ENCODE measurements at regions not wholly inside any gene's neighbourhood (a gene's known extent, or its start where the extent isn't known, plus 50 kb on each side); places are given as distances from the start of the nearest gene placed in this dataset.
A peak's percentile ranks its signal among the peaks of the same experiment; 100 is the strongest.
"Not testable (repeated sequence)": the region's sequence is repeated elsewhere in the genome, so short reads cannot be mapped to it uniquely, and the experiment has no call there.

DNA sequence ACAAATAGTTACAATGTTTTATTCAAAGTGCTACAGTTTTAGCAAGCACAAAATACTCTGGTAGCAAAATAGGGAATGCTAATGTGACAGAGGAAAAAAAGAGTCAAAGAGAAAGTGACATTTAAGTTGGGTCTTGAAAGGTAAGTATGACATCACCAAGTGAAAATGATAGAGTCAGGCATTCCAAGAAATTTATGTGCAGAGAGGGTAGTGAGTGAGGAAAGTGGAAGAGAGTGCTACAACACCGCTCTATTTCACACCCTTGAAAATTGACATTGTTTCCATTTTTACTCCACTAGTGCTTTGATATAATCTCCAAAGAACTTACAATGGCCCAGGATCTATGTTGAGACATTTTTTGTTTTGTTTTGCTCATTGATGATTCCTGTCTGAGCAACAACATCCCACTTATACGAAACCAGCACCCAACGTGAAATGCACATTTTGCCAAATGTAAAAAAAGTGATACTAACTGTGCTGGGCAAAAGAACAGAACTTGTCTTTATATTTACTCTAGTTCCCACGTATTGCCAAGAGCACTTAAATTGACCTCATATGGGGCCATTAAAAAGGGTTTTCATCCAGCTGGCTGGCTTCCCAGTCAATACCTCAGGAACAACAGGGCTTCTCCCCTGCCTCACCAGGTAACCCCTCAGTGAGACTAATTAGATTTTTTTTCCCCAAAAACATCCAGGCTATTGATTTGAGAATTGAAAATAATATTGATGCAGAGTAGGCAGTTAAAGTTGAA lies 206.3 kb upstream of the NR5A2 start:
- DNase-seq, result no peak

DNA sequence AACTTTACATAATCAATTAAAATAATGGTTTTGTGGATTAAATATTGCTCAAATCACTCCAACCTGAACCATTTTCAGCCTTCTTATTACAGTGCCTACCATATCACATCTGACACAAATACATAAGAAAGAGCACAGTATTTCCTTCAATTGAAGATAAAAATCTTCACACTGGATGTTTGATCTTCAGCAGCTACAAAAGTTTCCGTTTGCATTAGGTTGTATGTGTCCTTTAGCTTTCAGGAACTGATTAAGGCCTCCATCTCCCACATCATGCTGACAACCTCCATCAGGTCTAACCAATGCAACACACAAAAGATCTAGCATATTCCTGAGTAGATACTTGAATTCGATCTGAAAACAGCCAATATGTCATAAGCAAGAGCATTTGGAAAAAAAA lies 195.1 kb upstream of the NR5A2 start:
- no peak for DNase-seq

DNA sequence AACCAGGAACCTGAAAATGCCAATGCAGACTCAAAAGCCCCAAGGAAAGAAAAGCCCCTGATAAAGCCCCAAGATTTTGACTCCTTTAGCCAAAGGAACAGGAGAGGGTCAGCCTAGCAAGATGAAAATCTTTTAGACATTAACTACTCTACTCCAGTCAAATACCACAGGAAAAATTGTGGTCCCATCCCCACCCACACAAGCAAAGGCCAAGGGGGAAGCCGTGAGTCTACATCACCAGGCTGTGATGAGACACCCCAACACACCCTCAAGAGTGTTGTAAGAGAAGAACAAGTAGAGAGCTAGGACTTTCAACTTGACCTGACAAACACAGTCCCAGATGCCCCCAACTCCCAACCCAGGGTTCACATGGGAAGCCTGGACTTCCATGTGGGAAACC lies 192.8 kb upstream of the NR5A2 start:
- no peak for DNase-seq

DNA sequence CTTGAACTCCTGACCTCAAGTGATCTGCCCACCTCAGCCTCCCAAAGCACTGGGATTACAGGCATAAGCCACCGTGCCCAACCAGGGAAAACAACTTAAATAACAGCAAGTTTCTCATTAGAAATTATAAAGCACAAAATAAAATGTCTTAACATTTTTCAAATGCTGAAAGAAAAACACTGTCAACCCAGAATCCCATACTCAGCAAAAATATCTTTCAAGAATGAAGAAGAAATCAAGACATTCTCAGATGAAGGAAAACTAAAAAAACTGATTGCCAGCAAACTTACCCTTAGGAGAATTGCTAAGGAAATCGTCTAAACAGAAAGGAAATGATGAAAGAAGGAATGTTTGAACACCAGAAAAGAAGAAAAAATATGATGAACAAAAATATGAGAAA lies 191.1 kb upstream of the NR5A2 start:
- no peak for DNase-seq

DNA sequence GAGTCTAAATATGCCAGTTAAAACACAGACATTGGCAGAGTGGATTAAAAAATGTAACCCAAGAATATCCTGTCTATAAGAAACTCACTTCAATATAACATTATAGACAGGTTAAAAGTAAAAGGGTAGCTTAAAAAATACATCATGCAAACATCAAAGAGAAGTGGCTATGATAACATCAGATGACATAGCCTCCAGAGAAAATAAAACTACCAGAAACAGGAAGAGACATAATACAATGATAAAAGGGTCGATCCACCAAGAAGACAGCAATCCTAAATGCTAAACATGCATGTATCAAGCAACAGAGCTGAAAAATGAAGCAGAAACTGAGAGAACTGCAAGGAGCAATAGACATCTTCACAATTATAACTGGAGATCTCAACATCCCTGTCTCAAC lies 190.2 kb upstream of the NR5A2 start:
- DNase-seq, result no peak

DNA sequence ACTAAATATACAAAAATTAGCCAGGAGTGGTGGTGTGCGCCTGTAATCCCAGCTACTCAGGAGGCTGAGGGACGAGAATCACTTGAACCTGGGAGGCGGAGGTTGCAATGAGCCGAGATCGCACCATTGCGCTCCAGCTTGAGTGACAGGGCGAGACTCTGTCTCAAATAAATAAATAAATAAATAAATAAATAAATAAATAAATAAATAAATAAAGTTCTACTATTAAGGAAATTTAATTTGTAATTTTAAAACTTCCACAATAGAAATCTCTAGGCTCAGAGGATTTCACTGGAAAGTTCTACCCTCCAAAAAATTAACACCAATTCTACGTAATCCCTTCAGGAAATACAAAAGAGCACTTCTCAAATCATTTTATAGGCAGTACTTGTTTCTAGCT lies 187.9 kb upstream of the NR5A2 start:
- DNase-seq, result not testable (repeated sequence)

DNA sequence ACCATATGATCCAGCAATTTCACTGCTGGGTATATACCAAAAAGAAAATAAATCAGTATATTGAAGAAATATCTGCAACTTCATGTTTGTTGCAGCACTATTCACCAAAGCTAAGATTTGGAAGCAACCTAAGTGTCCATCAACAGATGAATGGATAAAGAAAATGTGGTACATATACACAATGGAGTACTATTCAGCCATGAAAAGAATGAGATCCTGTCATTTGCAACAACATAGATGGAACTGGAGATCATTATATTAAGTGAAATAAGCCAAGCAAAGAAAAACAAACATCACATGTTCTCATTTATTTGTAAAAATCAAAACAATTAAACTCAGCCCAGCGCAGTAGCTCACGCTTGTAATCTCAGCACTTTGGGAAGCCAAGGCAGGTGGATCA lies 184.4 kb upstream of the NR5A2 start:
- DNase-seq, result not testable (repeated sequence)

DNA sequence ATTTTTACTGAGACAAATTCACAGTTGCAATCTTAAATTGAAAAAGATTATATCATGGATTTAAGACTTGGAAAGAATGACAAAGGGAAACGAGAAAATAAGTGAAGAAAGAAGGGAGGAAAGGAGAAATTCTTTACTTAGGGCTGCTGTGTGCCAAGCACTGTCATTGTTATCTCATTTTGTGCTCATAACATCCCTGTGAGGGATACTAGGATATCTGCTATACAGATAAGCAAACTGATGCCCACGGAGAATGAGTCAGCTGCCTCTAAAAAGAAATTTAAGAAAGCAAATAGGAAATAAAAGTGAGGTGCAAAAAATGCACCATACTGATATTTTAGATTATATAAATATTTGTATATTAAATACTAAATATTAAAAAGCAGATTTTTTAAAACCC lies 183.6 kb upstream of the NR5A2 start:
- DNase-seq, result no peak

DNA sequence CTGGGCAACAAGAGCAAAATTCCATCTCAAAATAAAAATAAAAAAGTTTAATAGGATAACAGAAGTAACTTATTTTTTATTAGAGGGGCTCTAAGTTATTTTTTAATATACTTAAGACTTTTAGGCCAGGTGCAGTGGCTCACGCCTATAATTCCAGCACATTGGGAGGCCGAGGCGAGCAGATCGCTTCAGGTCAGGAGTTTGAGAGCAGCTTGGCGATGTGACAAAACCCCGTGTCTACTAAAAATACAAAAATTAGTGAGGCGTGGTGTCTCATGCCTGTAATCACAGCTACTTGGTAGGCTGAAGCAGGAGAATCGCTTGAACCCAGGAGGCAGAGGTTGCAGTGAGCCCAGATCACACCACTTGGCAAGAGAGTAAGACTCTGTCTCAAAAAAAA lies 180.5 kb upstream of the NR5A2 start:
- no peak for DNase-seq

DNA sequence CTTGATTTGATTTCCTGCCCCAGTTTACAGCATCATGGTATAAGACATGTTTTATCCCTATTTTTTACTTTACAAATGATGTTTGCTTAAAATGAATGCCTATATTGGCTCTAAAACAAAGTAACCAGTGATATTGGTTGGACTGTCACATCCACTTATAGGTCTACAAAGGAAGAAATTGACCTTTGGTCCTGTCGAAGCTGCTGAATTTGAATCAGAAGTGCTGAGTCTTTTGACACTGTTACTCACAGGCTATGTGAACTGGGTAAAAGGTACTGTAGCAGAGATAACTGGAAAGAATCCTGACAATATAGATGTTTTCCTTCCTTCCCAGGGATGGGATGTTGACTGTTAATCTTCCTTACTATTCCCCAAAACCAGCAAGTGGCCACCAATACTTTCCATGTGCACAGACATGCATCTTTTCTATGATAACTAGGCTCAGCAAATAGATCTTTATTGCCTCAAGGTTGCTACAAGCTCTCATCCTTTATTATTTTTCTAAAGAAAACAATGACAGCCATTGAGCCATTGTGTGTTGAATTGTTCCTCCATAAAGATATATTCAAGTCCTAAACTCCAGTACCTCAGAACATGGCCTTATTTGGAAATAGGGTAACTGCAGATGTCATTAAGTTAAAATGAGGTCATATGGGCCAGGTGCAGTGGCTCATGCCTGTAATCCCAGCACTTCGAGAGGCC lies 175.9 kb upstream of the NR5A2 start:
- DNase-seq, result no peak

DNA sequence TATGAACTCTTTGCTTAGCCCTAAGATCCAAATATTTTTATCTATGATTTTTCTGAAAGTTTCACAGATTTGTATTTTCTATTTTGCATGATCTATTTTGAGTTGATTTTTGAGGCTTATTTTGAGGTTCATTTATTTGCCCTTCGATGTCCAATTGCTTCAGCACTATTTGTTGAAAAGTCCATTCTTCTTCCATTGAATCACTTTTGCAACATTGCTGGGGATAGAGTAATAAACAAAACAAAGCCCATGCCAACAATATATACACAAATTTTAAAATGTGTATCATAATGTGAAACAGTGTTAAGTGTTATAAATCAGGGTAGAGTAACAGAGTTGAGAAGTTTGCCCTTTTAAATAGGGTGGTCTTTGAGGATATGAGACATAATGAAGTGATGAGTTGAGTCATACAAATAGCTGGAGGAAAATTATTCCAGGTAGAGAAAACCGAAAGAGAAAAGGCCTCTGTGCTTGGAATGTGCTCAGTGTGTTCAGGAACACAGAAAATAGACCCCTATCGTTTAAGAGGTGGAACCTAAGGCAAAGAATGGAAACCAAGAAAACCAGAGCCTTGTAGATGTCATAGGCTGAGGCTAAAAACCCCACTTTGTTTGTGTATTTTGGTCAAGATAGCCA lies 172.7 kb upstream of the NR5A2 start:
- DNase-seq, result no peak

DNA sequence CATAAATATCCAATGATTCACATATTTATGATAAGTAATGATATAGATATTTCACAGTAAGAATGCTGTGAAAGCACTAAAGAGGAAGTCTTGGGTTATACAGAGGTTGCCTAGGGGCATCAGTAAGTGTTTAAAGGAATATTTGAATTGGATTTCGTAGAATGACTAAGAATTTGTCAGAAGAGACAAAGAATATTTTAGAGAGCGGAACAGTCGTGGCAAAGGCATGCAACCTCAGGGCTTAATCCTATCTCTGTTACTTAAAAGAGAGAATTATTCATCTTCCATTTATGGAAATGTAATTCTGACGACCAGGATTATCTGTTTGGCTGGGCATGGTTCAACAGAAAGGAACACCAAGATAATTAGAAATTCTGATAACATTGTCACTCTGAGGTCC lies 171.9 kb upstream of the NR5A2 start:
- DNase-seq, result peak; percentile 93

DNA sequence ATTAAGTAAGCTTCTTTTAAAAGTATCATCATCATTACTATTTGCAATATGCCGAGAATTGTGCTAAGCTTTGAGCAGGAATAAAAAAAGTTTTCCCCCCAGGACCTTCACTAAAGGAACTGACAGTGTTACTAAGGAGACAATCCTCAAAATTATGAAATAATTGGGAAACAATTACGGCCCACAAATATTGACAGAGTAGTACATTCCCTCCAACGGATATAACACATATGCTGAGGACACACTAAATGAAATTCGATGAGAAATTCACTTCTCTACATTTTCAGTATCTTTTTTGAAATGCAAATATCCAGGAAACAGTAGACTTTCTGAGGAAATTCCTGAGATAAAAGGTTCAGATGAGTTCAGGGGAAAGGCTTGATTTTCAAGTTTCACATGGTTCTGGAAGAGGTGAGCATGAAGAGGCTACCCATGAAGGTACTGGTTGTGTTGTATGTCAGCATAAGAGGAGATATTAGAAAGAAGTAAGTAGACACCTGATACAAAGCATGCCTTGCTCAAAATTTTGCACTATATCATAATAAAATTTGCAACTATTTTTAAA lies 171.2 kb upstream of the NR5A2 start:
- DNase-seq, result no peak

DNA sequence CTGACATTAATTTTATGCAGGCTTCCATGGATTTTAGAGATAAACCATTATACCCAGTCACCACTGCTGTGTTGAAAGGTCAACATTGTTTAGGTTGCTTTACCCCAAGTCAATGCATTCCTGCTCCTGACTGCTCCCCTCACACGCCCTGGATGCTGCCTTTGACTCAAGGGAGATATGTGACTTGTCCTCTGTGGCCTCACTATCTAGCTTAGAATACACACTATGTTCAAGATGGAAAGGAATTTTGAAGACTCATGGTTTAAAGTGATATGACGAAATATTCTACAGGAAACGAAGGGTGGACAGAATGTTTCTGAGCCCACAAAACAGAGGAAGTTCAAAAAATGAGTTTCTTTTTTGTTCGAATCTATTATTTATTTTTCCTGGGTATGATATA lies 170.4 kb upstream of the NR5A2 start:
- peak; percentile 77 for DNase-seq

DNA sequence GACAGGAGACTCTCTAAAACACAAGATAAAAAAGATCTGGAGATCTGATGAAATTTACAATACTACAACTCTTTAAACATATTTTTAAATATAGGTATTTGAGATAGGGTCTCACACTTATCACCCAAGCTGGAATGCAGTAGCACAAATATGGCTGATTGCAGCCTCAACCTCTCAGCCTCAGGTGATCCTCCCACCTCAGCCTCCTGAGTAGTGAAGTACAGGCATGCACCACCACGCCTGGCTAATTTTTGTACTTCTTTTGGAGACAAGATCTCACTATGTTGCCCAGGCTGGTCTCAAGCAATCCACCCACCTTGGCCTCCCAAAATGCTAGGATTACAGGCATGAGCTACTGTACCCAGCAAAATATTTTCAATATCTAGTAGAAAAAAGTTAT lies 170.0 kb upstream of the NR5A2 start:
- DNase-seq, result no peak

DNA sequence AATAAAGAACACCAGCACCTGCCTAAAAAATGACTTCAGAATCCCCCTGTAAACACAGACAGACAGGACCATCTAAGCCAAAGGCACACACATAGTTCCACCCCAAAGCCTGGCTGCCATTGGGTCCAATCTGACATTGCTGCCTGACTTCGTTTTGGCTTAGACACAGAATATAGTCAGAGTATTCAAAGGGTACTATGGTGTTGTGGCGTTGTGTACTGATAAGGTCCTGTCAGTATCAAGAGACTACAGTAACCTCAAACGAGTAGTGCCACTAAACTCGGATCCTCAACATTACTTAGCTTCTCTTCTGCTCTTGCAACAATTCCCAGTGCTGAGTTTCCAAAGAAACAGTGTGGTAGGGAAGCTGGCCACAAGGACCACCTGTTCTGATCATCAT lies 169.3 kb upstream of the NR5A2 start:
- no peak for DNase-seq

DNA sequence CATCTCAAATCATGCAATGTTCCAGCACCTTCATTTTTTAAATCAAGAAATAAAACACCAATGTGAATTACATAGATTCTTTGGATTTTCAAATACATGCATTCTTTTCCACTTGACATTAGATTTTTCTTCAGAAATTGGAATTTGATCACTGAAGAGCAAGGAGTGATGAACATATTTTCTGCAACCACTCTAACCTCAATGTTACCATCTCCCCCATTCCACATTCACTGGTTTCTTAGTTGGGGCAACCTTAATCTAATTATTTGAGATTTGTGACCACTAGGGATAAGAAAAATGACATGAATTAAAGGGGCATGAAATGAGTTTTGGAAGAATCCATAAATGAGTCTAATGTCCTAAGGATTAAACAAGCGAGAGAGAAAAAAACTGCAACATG lies 168.7 kb upstream of the NR5A2 start:
- peak; percentile 38 for DNase-seq

DNA sequence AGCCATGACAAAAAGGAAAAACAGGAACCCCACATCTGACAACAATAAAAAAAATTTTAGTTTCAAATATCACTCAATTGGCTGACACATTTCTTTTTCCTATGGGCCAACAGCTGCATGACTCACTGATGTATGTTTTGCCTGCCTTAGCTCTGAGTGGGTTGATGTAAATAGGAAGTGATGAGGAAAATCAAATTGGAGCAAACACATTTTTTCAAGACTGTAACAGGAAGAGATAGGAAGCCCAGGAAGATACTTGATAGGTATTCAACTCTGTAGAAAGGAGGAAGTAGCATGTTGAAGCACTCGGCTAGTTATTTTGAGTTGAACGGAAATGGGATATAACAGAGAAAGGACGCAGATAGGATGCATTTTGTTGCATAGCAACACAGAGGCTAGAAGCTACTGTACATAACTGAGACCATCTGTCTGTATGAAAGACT lies 168.0 kb upstream of the NR5A2 start:
- peak; percentile 89 for DNase-seq

DNA sequence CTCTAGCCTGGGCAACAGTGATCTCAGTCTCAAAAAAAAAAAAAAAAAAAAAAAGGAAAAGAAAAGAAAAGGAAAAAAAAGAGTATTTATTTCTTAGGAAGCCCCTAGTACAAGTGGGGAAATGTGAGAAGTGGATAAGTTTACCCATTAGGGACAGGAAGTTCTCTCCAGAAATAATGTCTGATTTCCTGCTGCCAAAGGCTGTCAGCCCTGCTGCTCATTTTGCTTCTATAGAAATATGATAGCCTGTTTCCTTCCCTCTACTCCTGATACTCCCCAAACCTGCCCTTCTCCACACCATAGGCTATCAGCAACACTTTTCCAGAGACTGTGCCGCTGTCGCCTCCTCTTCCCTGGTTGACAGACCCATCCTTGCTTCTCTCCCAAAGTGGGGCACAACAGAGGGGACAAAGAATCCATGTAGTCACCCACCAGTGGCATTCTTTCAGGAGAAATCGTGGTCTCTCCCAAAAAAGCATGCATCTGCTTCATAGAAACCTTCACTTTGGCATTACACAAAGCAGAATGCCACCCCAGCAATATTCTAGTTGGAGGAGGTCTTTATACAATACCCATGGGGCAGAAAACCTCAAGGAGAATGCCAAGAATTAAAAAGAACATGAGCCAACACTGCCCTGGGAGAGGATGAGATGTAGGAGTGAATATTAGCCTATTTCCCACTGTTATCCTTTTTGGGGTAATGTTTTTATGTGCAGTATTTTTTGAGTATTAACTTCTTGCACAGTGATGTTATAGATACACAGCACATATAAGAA lies 166.3 kb upstream of the NR5A2 start:
- no peak for DNase-seq

DNA sequence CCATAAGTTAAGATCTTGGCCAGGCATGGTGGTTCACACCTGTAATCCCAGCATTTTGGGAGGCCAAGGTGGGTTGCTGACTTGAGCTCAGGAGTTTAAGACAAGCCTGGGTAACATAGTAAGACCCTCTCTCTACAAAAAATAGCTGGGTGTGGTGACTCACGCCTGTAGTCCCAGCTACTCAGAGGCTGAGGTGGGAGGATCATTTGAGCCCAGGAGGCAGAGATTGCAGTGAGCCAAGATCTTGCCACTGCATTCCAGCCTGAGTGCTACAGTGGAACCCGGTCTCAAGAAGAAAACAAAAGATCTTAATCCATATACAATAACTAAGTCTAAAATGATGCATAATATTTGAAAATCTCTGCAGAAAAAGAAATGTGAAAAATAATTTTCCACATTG lies 165.5 kb upstream of the NR5A2 start:
- DNase-seq, result no peak

DNA sequence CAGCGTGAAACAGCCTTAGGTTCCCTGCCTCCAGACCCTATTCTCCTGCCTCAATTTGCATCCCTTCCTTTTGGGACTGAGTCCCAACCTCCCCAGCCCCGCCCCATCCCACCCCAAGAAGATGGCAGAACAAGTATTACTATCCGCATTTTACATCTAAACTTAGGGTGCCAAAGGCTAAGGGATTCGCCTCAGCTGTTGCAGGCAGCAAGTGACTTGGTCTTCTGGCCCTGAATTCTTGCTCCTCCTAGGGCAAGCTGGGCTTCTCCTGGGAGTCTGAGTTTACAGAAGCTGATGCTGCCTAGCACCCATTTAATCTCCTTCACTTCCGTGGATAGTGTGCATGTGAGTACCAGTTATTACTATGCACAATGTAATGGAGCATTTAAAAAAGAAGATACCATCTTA lies 161.3 kb upstream of the NR5A2 start:
- no peak for DNase-seq

DNA sequence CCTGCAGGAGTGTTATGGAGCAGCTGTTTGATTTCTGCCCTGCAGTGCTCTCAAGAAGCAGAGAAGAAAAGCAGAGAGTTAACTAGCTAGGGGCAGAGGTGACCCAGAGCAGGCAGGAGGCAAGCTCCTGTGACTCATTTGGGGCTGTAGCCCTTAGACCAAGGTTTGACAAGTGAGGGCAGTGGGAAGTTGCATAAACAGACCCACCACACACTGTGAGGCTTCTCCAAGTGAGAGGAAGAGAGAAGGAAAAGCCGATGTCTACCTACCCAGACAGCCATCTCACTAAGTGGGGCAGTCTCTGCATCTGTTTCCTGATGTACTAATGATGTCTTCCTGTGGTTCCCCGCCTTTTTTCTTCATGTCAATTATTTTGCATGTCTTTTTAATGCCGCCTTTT lies 159.9 kb upstream of the NR5A2 start:
- DNase-seq, result no peak

DNA sequence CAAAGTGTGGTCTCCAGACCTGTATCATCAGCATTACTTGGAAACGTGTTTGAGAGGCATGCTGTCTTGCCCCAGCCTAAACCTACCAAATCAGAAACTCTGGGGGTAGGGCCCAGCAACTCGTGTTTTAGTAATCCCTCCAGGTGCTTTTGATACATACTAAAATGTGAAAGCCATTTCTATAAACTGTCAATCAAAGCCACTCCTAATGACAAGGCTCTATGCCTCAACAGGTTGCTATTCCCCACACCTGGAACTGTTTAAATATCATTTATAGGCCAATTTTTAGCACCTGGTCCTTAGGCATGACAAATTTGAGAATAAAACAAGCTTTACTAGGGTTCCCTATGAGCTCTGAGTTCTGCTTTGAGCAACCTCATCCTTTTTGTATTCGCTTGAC lies 158.7 kb upstream of the NR5A2 start:
- DNase-seq, result no peak

All from fibroblast of skin of right biceps (primary cell).